ENCODE measurements at regions not wholly inside any gene's neighbourhood (a gene's known extent, or its start where the extent isn't known, plus 50 kb on each side); places are given as distances from the start of the nearest gene placed in this dataset.

- H3K27ac Mint-ChIP-seq, result no peak overlapping the region
- peaks cover 5% of the 10 kb centered on the region for H3K27me3 Mint-ChIP-seq
- DNase-seq, result no peak
- H3K9me3 Mint-ChIP-seq, result no peaks in the 10 kb centered on the region
- POLR2A ChIA-PET, result no interaction called here
- CTCF ChIA-PET, result no interaction called here
- H3K36me3 Mint-ChIP-seq (ENCODE audit: low read depth), result no peaks in the 10 kb centered on the region
- no peaks in the 10 kb centered on the region for H3K4me1 Mint-ChIP-seq
- H3K4me3 Mint-ChIP-seq, result no peak overlapping the region
These were observed 84.9 kb upstream of the CLDN18 start for GRCh38 chr3:137925080-137925479.

- no peak overlapping the region for H3K27ac Mint-ChIP-seq
- DNase-seq, result no peak
- H3K4me3 Mint-ChIP-seq, result no peak overlapping the region
- no peaks in the 10 kb centered on the region for H3K36me3 Mint-ChIP-seq (ENCODE audit: low read depth)
- ChIA-PET POLR2A (no interaction called here), CTCF (no interaction called here)
- no peaks in the 10 kb centered on the region for H3K9me3 Mint-ChIP-seq
- no peaks in the 10 kb centered on the region for H3K4me1 Mint-ChIP-seq
- H3K27me3 Mint-ChIP-seq, result peaks cover 5% of the 10 kb centered on the region
These were observed 83.0 kb upstream of the CLDN18 start for GRCh38 chr3:137926991-137927390.

DNA sequence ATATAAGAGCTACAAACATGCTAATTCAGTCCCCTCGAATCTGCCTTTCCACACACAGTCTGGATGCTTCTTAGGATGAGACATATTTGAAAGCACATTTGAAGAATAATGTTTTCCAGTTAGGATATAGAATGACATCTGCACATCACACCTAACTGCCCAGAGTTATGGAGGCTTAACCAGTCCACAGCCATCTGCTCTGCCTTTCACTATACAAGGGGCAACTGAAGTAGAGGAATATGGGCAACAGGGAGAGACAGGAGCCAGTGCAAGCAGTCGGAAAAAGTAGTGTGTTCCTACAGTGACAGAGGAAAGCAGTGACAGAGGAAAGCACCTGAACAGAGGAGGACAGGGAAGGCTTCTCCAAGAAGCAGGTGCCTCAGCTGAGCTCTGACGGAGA is 79.0 kb upstream of the CLDN18 start:
- no peak overlapping the region for H3K4me3 Mint-ChIP-seq
- peaks cover 5% of the 10 kb centered on the region for H3K27me3 Mint-ChIP-seq
- no peaks in the 10 kb centered on the region for H3K9me3 Mint-ChIP-seq
- no peak for DNase-seq
- no peaks in the 10 kb centered on the region for H3K36me3 Mint-ChIP-seq (ENCODE audit: low read depth)
- no peaks in the 10 kb centered on the region for H3K4me1 Mint-ChIP-seq
- no peak overlapping the region for H3K27ac Mint-ChIP-seq
- ChIA-PET CTCF (interaction anchor here (1.2 kb wide), 1 partner anchor 13 kb away, joined by 5 read pairs; no protein-coding TSS in a partner anchor), POLR2A (no interaction called here)

GRCh38 chr3:137938876-137939275 is 71.1 kb upstream of the CLDN18 start:
- Mint-ChIP-seq H3K4me3 (no peak overlapping the region), H3K9me3 (no peaks in the 10 kb centered on the region), H3K27ac (no peak overlapping the region), H3K27me3 (peaks cover 10% of the 10 kb centered on the region), H3K36me3 (ENCODE audit: low read depth) (no peaks in the 10 kb centered on the region), H3K4me1 (no peaks in the 10 kb centered on the region)
- ChIA-PET CTCF (no interaction called here), POLR2A (no interaction called here)
- DNase-seq, result no peak

DNA sequence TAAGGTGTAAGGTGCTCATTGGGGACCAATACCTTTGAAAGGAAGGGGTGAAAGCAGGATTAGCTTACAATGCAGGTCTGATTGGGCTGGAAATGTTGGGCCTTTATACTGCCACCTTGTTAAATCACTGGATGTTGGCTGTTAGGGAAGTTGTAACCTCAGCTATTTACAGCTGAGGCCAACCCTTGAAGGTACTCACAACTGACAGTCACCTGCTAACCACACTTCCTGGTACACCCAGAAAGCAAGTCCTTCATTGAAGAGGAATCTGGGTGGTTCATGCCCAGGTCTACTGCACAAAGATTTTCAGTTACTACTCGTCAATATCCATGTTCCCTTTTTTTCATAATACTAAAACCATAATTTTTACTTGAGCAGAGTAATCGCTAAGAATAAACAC is 65.4 kb upstream of the CLDN18 start:
- no peaks in the 10 kb centered on the region for H3K27me3 Mint-ChIP-seq
- H3K4me3 Mint-ChIP-seq, result no peak overlapping the region
- ChIA-PET CTCF (interaction anchor here (0.6 to 1.3 kb wide), 3 partner anchors 13 to 393 kb away, joined by 3 to 5 read pairs (median 3); no protein-coding TSS in a partner anchor), POLR2A (no interaction called here)
- H3K9me3 Mint-ChIP-seq, result no peaks in the 10 kb centered on the region
- H3K27ac Mint-ChIP-seq, result no peak overlapping the region
- DNase-seq, result no peak
- H3K4me1 Mint-ChIP-seq, result no peaks in the 10 kb centered on the region
- H3K36me3 Mint-ChIP-seq (ENCODE audit: low read depth), result no peaks in the 10 kb centered on the region

DNA sequence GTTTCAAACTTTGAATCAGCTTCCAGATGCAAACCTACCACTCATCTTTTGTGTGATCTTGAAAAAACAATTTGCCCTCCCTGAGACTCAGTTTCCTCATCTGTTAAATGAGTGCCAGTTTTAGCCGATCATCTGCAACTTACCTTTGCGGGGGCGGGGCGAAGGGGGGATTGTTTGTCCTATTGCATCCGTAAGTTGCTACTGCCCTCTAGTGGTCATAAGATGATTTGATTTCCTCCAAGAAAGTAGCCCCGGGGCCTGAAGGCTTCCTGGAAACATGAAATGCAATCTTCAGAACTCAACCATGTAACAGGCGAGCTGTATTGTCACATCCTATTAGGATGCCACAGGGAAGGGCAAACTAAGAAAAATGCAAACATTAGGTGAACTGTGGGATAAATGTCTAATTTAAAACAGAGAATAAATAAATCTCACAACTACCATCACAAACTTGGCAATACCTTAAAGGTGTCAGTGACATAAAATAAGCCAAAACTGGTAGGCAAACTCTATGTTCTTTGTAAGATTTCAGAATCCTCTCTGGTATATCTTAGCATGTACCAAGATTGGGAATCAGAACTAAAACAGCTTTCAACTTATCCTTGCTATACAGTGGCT is 63.5 kb upstream of the CLDN18 start:
- POLR2A ChIA-PET, result no interaction called here
- Mint-ChIP-seq H3K27me3 (no peaks in the 10 kb centered on the region), H3K27ac (no peak overlapping the region)

DNA sequence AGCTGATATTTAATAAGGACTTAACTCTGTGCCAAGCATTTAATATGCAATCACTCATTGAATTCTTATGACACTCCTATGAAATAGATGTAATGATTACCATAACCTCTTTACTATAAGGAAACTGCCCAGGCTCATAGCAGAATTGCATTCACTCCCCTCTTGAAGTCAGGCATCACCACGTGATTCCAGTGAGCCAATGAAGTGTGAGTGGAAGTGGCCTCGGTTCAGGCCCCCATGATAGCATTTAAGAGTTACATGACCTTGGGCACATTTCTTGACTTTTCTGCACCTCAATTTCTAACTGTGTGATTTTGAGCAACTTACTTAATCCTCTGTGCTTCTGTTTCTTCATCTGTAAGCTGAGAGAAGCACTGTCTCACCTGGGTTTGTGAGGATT is 62.8 kb upstream of the CLDN18 start:
- ChIA-PET POLR2A (no interaction called here), CTCF (interaction anchor here (0.8 kb wide), 1 partner anchor 13 kb away, joined by 3 read pairs; no protein-coding TSS in a partner anchor)
- H3K27me3 Mint-ChIP-seq, result no peaks in the 10 kb centered on the region
- no peak overlapping the region for H3K27ac Mint-ChIP-seq
- H3K36me3 Mint-ChIP-seq (ENCODE audit: low read depth), result no peaks in the 10 kb centered on the region
- no peaks in the 10 kb centered on the region for H3K4me1 Mint-ChIP-seq
- H3K9me3 Mint-ChIP-seq, result no peaks in the 10 kb centered on the region
- no peak overlapping the region for H3K4me3 Mint-ChIP-seq
- DNase-seq, result no peak

More for the DNA sequence above, 63.5 kb upstream of the CLDN18 start:
- Mint-ChIP-seq H3K4me1 (no peaks in the 10 kb centered on the region), H3K36me3 (ENCODE audit: low read depth) (no peaks in the 10 kb centered on the region), H3K9me3 (no peaks in the 10 kb centered on the region), H3K4me3 (no peak overlapping the region)
- peak; percentile 62 for DNase-seq
- CTCF ChIA-PET, result interaction anchor here (0.8 kb wide), 1 partner anchor 14 kb away, joined by 3 read pairs; no protein-coding TSS in a partner anchor

- Mint-ChIP-seq H3K27ac (no peak overlapping the region), H3K4me3 (no peak overlapping the region), H3K36me3 (ENCODE audit: low read depth) (no peaks in the 10 kb centered on the region), H3K4me1 (no peaks in the 10 kb centered on the region), H3K9me3 (no peaks in the 10 kb centered on the region), H3K27me3 (no peaks in the 10 kb centered on the region)
- ChIA-PET CTCF (no interaction called here), POLR2A (no interaction called here)
- no peak for DNase-seq
These were observed 61.4 kb upstream of the CLDN18 start for GRCh38 chr3:137948400-137949072.

GRCh38 chr3:137958636-137959035 is 51.3 kb upstream of the CLDN18 start:
- ChIA-PET POLR2A (no interaction called here), CTCF (no interaction called here)
- Mint-ChIP-seq H3K9me3 (peaks cover 4% of the 10 kb centered on the region), H3K36me3 (ENCODE audit: low read depth) (no peaks in the 10 kb centered on the region), H3K27me3 (peaks cover 23% of the 10 kb centered on the region), H3K4me3 (no peak overlapping the region), H3K4me1 (no peaks in the 10 kb centered on the region), H3K27ac (no peak overlapping the region)
- DNase-seq, result no peak

Measured in activated CD4-positive, alpha-beta T cell treated with anti-CD3 and anti-CD28 coated beads, Interleukin-2, amount 10 ng/mL, durations not matched to agents 7 days and 5 days (primary cell).